ENCODE measurements at regions not wholly inside any gene's neighbourhood (a gene's known extent, or its start where the extent isn't known, plus 50 kb on each side); places are given as distances from the start of the nearest gene placed in this dataset.
"Not testable (repeated sequence)": the region's sequence is repeated elsewhere in the genome, so short reads cannot be mapped to it uniquely, and the experiment has no call there.

- H3K9me3 ChIP-seq (ENCODE audit: insufficient read depth, low read length); H3K4me1 ChIP-seq (ENCODE audit: insufficient read depth, insufficient read length); DNase-seq (ENCODE audit: low read depth, low spot score); H3K36me3 ChIP-seq (ENCODE audit: insufficient read depth, insufficient read length, low read length); H3K27me3 ChIP-seq (ENCODE audit: insufficient read depth, insufficient read length); H3K4me3 ChIP-seq (ENCODE audit: insufficient read length, low read depth); H3K9ac ChIP-seq (ENCODE audit: insufficient read length, low read depth): not testable (repeated sequence)
Observed at GRCh38 chr2:76697439-76697838, 824.7 kb downstream of the LRRTM4 start.

GRCh38 chr2:76692908-76693307 is 829.3 kb downstream of the LRRTM4 start:
- Histone ChIP-seq H3K9ac (ENCODE audit: insufficient read length, low read depth) (no peak overlapping the region), H3K36me3 (ENCODE audit: insufficient read depth, insufficient read length, low read length) (no peaks in the 10 kb centered on the region), H3K9me3 (ENCODE audit: insufficient read depth, low read length) (no peaks in the 10 kb centered on the region), H3K27me3 (ENCODE audit: insufficient read depth, insufficient read length) (no peaks in the 10 kb centered on the region), H3K4me1 (ENCODE audit: insufficient read depth, insufficient read length) (no peaks in the 10 kb centered on the region), H3K4me3 (ENCODE audit: insufficient read length, low read depth) (no peak overlapping the region)
- DNase-seq (ENCODE audit: low read depth, low spot score): no peak
- TF ChIP-seq SUZ12 (IDR thresholded peaks at IDR 0.05; ENCODE audit: extremely low read depth, insufficient read depth, insufficient read length): no peak
- no peak for TF ChIP-seq YY1 (IDR thresholded peaks at IDR 0.05; ENCODE audit: insufficient read depth, insufficient read length)
- TF ChIP-seq ZNF274 (IDR thresholded peaks at IDR 0.05; ENCODE audit: low read depth, low read length): no peak

GRCh38 chr2:76688732-76689131 is 833.4 kb downstream of the LRRTM4 start:
- no peaks in the 10 kb centered on the region for H3K27me3 ChIP-seq (ENCODE audit: insufficient read depth, insufficient read length)
- no peaks in the 10 kb centered on the region for H3K36me3 ChIP-seq (ENCODE audit: insufficient read depth, insufficient read length, low read length)
- H3K4me1 ChIP-seq (ENCODE audit: insufficient read depth, insufficient read length): no peaks in the 10 kb centered on the region
- no peak overlapping the region for H3K9ac ChIP-seq (ENCODE audit: insufficient read length, low read depth)
- TF ChIP-seq ZNF274 (IDR thresholded peaks at IDR 0.05; ENCODE audit: low read depth, low read length) (no peak), SUZ12 (IDR thresholded peaks at IDR 0.05; ENCODE audit: extremely low read depth, insufficient read depth, insufficient read length) (no peak), YY1 (IDR thresholded peaks at IDR 0.05; ENCODE audit: insufficient read depth, insufficient read length) (no peak)
- H3K4me3 ChIP-seq (ENCODE audit: insufficient read length, low read depth): no peak overlapping the region
- no peaks in the 10 kb centered on the region for H3K9me3 ChIP-seq (ENCODE audit: insufficient read depth, low read length)
- no peak for DNase-seq (ENCODE audit: low read depth, low spot score)

- no peaks in the 10 kb centered on the region for H3K4me1 ChIP-seq (ENCODE audit: insufficient read depth, insufficient read length)
- H3K27me3 ChIP-seq (ENCODE audit: insufficient read depth, insufficient read length): no peaks in the 10 kb centered on the region
- no peak overlapping the region for H3K9ac ChIP-seq (ENCODE audit: insufficient read length, low read depth)
- H3K9me3 ChIP-seq (ENCODE audit: insufficient read depth, low read length): no peaks in the 10 kb centered on the region
- no peak overlapping the region for H3K4me3 ChIP-seq (ENCODE audit: insufficient read length, low read depth)
- DNase-seq (ENCODE audit: low read depth, low spot score): no peak
- TF ChIP-seq ZNF274 (IDR thresholded peaks at IDR 0.05; ENCODE audit: low read depth, low read length) (no peak), SUZ12 (IDR thresholded peaks at IDR 0.05; ENCODE audit: extremely low read depth, insufficient read depth, insufficient read length) (no peak), YY1 (IDR thresholded peaks at IDR 0.05; ENCODE audit: insufficient read depth, insufficient read length) (no peak)
- H3K36me3 ChIP-seq (ENCODE audit: insufficient read depth, insufficient read length, low read length): no peaks in the 10 kb centered on the region
Observed at GRCh38 chr2:76687923-76688322, 834.3 kb downstream of the LRRTM4 start.

GRCh38 chr2:76684756-76685155 is 837.4 kb downstream of the LRRTM4 start:
- no peaks in the 10 kb centered on the region for H3K4me1 ChIP-seq (ENCODE audit: insufficient read depth, insufficient read length)
- no peak for DNase-seq (ENCODE audit: low read depth, low spot score)
- H3K4me3 ChIP-seq (ENCODE audit: insufficient read length, low read depth): no peak overlapping the region
- H3K9me3 ChIP-seq (ENCODE audit: insufficient read depth, low read length): no peaks in the 10 kb centered on the region; the same call in 1 of the 2 replicates
- no peaks in the 10 kb centered on the region for H3K36me3 ChIP-seq (ENCODE audit: insufficient read depth, insufficient read length, low read length)
- TF ChIP-seq SUZ12 (IDR thresholded peaks at IDR 0.05; ENCODE audit: extremely low read depth, insufficient read depth, insufficient read length): no peak
- no peak overlapping the region for H3K9ac ChIP-seq (ENCODE audit: insufficient read length, low read depth)
- H3K27me3 ChIP-seq (ENCODE audit: insufficient read depth, insufficient read length): no peaks in the 10 kb centered on the region

- no peak for DNase-seq (ENCODE audit: low read depth, low spot score)
- H3K9ac ChIP-seq (ENCODE audit: insufficient read length, low read depth): no peak overlapping the region
- no peaks in the 10 kb centered on the region for H3K27me3 ChIP-seq (ENCODE audit: insufficient read depth, insufficient read length)
- TF ChIP-seq YY1 (IDR thresholded peaks at IDR 0.05; ENCODE audit: insufficient read depth, insufficient read length): no peak
- TF ChIP-seq ZNF274 (IDR thresholded peaks at IDR 0.05; ENCODE audit: low read depth, low read length): no peak
- no peak for TF ChIP-seq SUZ12 (IDR thresholded peaks at IDR 0.05; ENCODE audit: extremely low read depth, insufficient read depth, insufficient read length)
- no peaks in the 10 kb centered on the region for H3K36me3 ChIP-seq (ENCODE audit: insufficient read depth, insufficient read length, low read length)
- no peaks in the 10 kb centered on the region; the same call in 1 of the 2 replicates for H3K9me3 ChIP-seq (ENCODE audit: insufficient read depth, low read length)
- H3K4me1 ChIP-seq (ENCODE audit: insufficient read depth, insufficient read length): no peaks in the 10 kb centered on the region
- no peak overlapping the region for H3K4me3 ChIP-seq (ENCODE audit: insufficient read length, low read depth)
Observed at GRCh38 chr2:76679025-76679396, 843.2 kb downstream of the LRRTM4 start.

GRCh38 chr2:76678383-76679024 is 843.7 kb downstream of the LRRTM4 start:
- no peak overlapping the region for H3K9ac ChIP-seq (ENCODE audit: insufficient read length, low read depth)
- H3K4me3 ChIP-seq (ENCODE audit: insufficient read length, low read depth): no peak overlapping the region
- H3K36me3 ChIP-seq (ENCODE audit: insufficient read depth, insufficient read length, low read length): no peaks in the 10 kb centered on the region
- TF ChIP-seq ZNF274 (IDR thresholded peaks at IDR 0.05; ENCODE audit: low read depth, low read length) (no peak), SUZ12 (IDR thresholded peaks at IDR 0.05; ENCODE audit: extremely low read depth, insufficient read depth, insufficient read length) (no peak), YY1 (IDR thresholded peaks at IDR 0.05; ENCODE audit: insufficient read depth, insufficient read length) (no peak)
- H3K9me3 ChIP-seq (ENCODE audit: insufficient read depth, low read length): no peaks in the 10 kb centered on the region; the same call in 1 of the 2 replicates
- no peak for DNase-seq (ENCODE audit: low read depth, low spot score)
- H3K27me3 ChIP-seq (ENCODE audit: insufficient read depth, insufficient read length): no peaks in the 10 kb centered on the region
- no peaks in the 10 kb centered on the region for H3K4me1 ChIP-seq (ENCODE audit: insufficient read depth, insufficient read length)

- DNase-seq (ENCODE audit: low read depth, low spot score): no peak
- H3K9me3 ChIP-seq (ENCODE audit: insufficient read depth, low read length): no peaks in the 10 kb centered on the region
- no peaks in the 10 kb centered on the region for H3K4me1 ChIP-seq (ENCODE audit: insufficient read depth, insufficient read length)
- H3K36me3 ChIP-seq (ENCODE audit: insufficient read depth, insufficient read length, low read length): no peaks in the 10 kb centered on the region
- H3K9ac ChIP-seq (ENCODE audit: insufficient read length, low read depth): no peak overlapping the region
- H3K4me3 ChIP-seq (ENCODE audit: insufficient read length, low read depth): no peak overlapping the region
- no peaks in the 10 kb centered on the region for H3K27me3 ChIP-seq (ENCODE audit: insufficient read depth, insufficient read length)
- no peak for TF ChIP-seq YY1 (IDR thresholded peaks at IDR 0.05; ENCODE audit: insufficient read depth, insufficient read length)
- no peak for TF ChIP-seq ZNF274 (IDR thresholded peaks at IDR 0.05; ENCODE audit: low read depth, low read length)
Observed at GRCh38 chr2:76675212-76675611, 847.0 kb downstream of the LRRTM4 start.

Data from NT2/D1 (cell line).